H7 (cell line): ENCODE measurements at regions not wholly inside any gene's neighbourhood (a gene's known extent, or its start where the extent isn't known, plus 50 kb on each side); places are given as distances from the start of the nearest gene placed in this dataset.

Source experiments
- DNase-seq: peaks from one replicate; pipeline ENCODE4 v3.0.0; 2012
- H3K27me3 ChIP-seq: 2 replicates; pipeline ENCODE4 v1.6.0; 2011; ENCODE audit warnings: mild to moderate bottlenecking, low read length; ENCODE audit not compliant: control insufficient read depth, insufficient read depth
- H3K36me3 ChIP-seq: replicated peaks from 2 replicates; pipeline ENCODE4 v1.5.1; 2011; ENCODE audit warnings: low read length; ENCODE audit not compliant: control insufficient read depth, insufficient read depth
- H3K4me3 ChIP-seq: 2 replicates; pipeline ENCODE4 v1.5.1; 2011; ENCODE audit warnings: low read depth, mild to moderate bottlenecking, control low read depth, low read length, moderate library complexity; ENCODE audit not compliant: insufficient read depth

DNA sequence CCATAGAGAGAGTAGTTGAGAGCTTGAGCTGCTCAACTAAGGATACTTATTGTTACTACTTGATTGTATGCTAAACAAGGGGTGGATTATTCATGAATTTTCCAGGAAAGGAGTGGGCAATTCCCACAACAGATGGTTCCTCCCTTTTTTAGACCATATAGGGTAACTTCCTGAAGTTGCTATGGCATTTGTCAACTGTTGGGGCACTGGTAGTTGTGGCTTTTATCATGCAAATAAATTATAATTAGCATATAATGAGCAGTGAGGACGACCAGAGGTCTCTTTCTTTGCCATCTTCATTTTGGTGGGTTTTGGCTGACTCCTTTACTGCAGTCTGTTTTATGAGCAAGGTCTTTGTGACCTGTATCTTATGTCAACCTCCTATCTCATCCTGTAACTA lies 1403.5 kb upstream of the PABPC4L start:
- DNase-seq: no peak
- Histone ChIP-seq H3K27me3 (no peaks in the 10 kb centered on the region), H3K36me3 (no peaks in the 10 kb centered on the region), H3K4me3 (no peak overlapping the region)

DNA sequence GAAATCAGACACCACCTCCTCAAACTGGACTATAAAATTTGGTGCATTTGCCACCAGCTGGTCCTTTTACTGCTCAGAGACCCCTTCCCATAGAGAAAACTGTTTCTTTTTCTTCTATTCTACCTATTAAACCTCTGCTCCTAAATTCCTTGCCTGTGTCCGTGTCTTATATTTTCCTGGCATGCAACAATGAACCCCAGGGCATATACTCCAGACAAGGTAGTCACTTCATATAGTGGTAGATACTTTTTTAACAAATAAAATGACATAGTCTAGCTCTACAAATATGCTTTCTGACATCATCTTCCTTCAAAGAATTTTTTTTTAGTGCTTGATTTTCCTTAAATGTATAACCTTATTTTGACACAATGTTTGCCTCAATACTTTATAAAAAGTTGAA lies 1402.9 kb upstream of the PABPC4L start:
- DNase-seq: no peak
- H3K36me3 ChIP-seq: no peaks in the 10 kb centered on the region
- no peak overlapping the region for H3K4me3 ChIP-seq
- H3K27me3 ChIP-seq: no peaks in the 10 kb centered on the region

DNA sequence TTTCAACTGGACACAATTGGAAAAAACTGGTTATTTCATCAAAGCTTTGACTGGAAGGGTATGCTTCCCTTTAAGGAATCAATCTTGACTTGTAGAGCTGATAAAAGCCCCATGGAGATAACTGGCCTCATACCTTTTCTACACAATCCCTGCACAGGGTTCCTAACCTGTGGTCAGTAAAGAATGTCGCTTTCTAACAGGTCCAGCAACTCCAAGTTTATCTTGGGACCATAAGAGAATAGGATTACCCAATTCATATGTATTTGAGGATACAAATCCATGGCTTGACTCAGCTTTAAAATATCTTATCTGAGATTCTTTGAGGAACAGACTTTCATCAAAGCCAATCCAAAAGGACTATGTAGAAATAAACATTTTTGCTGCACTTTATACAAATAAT lies 1399.8 kb upstream of the PABPC4L start:
- no peaks in the 10 kb centered on the region for H3K36me3 ChIP-seq
- H3K4me3 ChIP-seq: no peak overlapping the region
- no peaks in the 10 kb centered on the region for H3K27me3 ChIP-seq
- DNase-seq: no peak

DNA sequence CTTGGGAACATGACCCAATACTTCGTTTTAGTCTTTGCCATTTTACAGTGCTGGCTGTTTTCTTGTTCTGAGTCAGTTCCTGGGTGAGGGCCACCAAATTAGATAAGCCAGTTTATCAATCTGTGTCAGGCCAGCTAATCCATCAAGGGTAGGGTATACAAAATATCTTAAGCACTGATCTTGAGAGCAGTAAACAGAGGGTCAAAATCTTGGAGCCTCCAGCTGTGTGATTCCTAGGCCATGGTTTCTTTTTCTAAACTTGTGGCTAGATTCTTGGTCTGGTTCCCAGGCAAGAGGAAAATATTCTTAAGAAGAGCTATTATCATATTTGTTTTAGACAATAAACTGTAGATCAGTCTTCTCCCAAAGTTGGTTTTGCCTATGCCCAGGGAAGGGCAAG lies 1396.6 kb upstream of the PABPC4L start:
- no peak for DNase-seq
- no peak overlapping the region for H3K4me3 ChIP-seq
- no peaks in the 10 kb centered on the region; the same call in 1 of the 2 replicates for H3K36me3 ChIP-seq
- no peaks in the 10 kb centered on the region for H3K27me3 ChIP-seq

DNA sequence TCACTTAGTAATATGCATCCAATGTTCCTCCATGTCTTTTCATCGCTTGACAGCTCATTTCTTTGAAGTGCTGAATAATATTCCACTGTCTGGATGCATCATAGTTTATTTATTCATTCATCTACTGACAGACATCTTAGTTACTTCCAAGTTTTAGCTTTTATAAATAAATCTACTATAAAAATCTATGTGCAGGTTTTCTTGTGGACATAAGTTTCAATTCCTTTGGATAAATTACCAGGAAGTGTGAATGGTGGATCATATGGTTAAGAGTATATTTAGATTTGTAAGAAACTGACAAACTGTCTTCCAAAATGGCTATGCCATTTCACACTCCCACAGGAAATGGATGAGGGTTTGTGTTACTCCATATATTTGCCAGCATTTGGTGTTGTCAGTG lies 1392.9 kb upstream of the PABPC4L start:
- H3K36me3 ChIP-seq: no peaks in the 10 kb centered on the region; the same call in 1 of the 2 replicates
- DNase-seq: no peak
- H3K4me3 ChIP-seq: no peak overlapping the region
- H3K27me3 ChIP-seq: no peaks in the 10 kb centered on the region

DNA sequence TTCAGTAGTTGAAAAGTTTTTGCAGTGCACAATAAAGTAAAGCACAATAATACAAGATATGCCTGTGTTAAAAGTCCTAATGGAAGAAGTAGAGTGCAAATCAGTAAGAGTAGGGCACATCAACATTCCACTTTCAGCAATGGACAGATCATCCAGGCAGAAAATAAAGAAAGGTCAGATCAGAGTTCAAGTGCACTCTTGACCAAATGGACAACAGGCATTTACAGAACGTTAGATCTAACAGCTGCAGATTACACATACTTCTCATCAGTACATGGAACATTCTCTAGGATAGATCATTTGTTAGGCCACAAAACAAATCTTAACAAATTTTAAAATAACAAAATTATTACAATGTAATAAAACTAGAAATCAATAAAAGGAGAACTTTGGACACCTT lies 1373.5 kb upstream of the PABPC4L start:
- DNase-seq: no peak
- H3K4me3 ChIP-seq: no peak overlapping the region
- H3K27me3 ChIP-seq: no peaks in the 10 kb centered on the region
- H3K36me3 ChIP-seq: no peaks in the 10 kb centered on the region

DNA sequence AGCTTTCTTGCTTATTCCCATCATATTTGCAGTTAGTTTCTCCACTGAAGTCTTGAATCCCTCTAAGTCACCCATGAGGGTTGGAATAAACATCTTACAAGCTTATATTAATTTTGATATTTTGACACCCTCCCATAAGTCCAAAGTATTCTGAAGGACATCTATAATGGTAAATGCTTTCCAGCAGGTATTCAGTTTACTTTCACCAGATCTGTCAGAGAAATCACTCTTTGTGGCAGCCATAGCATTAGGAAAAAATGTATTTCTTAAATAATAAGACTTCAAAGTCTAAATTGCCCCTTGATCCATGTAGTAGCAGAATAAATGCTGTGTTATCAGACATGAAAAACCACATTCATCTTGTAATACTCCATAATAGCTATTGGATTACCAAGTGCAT lies 1371.7 kb upstream of the PABPC4L start:
- Histone ChIP-seq H3K36me3 (no peaks in the 10 kb centered on the region), H3K27me3 (no peaks in the 10 kb centered on the region), H3K4me3 (no peak overlapping the region)
- DNase-seq: no peak

DNA sequence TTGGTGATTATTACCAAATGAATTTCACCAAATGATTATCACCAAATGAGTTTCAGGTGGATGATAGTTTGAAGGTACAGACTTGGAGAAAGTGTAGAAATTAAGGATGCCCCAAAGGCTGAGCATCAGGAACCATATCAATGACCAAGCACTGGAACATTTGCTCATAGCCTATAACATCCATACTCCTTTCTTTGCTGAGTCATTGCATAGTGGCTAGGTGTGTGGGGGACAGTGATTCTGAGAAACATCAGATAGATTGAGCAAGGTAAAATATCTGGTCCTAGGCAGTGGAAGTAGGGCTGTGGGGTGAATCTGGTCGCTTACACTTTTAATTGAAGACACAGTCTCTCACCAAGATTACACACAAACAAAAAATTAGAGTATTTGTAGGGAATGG lies 1362.5 kb upstream of the PABPC4L start:
- DNase-seq: no peak
- no peaks in the 10 kb centered on the region for H3K27me3 ChIP-seq
- H3K36me3 ChIP-seq: no peaks in the 10 kb centered on the region
- no peak overlapping the region for H3K4me3 ChIP-seq

DNA sequence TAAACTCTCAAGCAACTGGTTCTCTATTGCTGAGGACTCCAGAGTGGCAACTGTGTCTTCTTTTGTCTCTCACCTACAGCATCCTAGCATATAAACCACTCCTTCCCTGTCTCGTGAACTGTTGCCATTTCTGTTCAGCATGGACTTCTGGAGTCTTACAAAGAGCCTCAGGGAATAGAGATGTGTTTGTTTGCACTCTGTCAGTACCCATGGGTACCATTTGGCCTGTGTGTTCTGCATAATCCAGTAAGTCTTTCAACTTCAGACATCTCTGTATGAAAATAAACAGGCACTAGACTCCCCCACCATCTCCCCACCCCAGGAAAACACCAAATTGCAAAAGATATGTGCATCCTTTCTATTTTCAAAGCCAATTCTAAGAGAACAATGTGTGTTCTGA lies 1351.6 kb upstream of the PABPC4L start:
- Histone ChIP-seq H3K36me3 (no peaks in the 10 kb centered on the region), H3K4me3 (no peak overlapping the region), H3K27me3 (no peaks in the 10 kb centered on the region)
- DNase-seq: no peak

DNA sequence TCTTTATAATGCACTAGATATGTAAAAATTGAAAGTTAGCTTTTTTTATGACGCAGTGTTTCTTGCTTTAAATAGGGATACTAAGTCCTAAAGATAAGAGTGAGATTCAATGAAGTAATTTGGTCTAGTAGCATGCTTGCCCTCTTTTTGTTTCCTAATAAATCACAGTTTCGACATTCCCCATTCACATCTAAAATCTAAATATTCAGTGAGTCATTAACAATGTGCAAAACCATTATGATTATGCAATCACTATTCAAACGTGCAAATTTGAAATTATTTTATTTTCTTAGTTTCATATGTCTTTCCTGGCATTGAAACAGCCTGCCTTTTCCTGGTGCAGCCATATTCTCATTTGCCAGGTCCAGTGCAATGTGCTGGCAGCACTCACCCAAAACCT lies 1350.5 kb upstream of the PABPC4L start:
- Histone ChIP-seq H3K27me3 (no peaks in the 10 kb centered on the region), H3K4me3 (no peak overlapping the region), H3K36me3 (no peaks in the 10 kb centered on the region)
- DNase-seq: no peak

DNA sequence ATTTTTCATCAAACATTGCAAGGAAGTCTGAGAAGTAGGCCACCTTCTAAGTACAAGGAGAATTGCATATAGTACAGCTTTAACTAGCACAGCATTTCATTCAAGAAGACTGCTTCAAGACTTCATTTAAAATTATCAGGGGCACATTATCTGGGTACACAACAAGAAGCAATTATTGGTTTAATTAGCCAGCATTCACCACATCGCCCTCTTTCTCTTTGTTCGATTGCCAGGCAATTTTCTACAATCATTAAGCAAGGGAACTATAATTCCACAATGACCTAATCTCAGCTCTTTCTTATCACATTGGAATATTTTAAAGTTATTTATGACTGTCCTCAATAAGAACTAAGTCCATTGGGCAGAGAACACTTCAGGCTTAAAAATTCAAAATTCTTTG lies 1347.1 kb upstream of the PABPC4L start:
- DNase-seq: no peak
- Histone ChIP-seq H3K36me3 (no peaks in the 10 kb centered on the region), H3K27me3 (no peaks in the 10 kb centered on the region), H3K4me3 (no peak overlapping the region)

DNA sequence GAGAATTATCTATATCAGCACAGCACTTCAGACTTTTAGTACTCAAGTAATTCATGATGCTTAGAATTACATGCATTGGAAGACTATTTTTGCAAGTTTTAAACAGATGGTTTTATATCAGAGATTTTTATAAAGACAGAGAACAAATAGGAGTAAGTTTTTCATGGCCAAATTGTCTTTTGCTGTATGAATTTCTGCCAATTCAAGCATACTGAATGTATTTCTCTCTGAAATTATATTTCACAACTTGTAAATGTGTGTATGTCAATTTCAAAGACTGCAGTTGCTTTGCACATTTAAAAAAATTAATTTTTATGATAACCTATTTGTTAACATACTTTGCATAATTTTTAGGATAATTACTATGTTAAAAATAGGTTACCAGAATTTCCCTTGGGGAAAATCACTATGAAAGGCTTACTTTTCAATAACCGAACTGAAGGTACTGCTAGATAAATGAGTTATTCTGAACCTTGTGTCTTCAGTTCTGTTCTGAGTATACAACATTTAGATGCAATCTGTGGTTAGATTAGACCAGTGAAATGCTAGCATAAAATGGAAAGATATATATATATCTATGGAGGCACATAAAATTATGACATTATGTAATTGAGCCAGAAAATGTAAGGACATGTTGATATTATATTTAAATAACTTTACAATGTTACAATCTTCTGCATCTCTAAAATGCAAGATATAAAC lies 1344.2 kb upstream of the PABPC4L start:
- Histone ChIP-seq H3K36me3 (no peaks in the 10 kb centered on the region), H3K4me3 (no peak overlapping the region), H3K27me3 (no peaks in the 10 kb centered on the region)
- DNase-seq: no peak

DNA sequence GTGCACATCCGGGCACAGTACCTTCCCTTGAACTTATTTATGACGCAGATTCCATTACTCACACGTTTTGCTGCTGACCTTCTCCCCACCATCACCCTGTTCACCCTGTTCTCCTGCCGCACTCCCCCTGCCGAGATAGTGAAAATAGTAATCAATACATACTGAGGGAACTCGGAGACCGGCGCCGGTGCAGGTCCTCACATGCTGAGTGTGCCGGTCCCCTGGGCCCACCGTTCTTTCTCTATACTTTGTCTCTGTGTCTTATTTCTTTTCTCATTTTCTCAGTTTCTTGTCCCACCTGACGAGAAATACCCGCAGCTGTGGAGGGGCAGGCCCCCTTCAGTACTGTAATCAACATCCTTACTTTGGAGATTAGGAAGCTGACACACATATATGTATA lies 1337.1 kb upstream of the PABPC4L start:
- Histone ChIP-seq H3K27me3 (no peaks in the 10 kb centered on the region), H3K4me3 (no peak overlapping the region), H3K36me3 (no peaks in the 10 kb centered on the region)
- DNase-seq: no peak

DNA sequence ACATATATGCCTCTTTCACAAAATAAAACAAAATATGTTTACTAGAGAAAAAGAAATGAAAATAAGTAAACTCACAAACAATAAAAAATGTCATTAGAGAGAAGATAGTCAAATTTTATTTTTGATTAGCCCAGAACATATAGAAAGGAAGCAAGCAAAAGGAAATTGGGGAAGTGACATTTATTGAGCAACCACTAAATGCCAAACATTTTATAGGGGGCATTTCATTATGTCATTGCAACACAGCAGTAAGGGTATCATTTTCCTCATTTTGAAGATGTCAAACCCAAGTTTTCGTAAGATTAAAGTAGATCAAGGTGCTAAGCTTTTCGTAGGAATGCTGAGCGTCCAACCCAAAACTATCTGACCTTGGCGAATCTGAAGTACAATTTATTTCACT lies 1331.5 kb upstream of the PABPC4L start:
- H3K36me3 ChIP-seq: no peaks in the 10 kb centered on the region
- H3K4me3 ChIP-seq: no peak overlapping the region
- no peak for DNase-seq
- no peaks in the 10 kb centered on the region for H3K27me3 ChIP-seq

DNA sequence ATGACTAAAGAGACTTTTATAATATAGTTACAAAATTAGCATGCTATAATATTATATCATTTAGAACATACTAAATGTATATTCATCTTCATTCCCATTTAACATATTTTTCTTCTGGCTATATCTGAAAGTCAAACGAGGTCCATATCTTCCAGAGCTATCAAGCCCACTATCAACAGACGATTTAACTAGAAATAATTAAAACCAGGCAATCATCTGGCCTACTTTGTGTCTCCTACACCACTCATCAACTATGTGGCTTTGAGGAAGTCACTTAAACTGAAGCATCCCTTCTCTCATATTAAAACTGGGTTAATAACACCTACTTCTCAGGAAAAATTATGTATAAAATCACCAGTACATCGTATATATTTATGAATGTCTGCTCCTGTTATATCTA lies 1330.5 kb upstream of the PABPC4L start:
- no peaks in the 10 kb centered on the region for H3K36me3 ChIP-seq
- no peaks in the 10 kb centered on the region for H3K27me3 ChIP-seq
- H3K4me3 ChIP-seq: no peak overlapping the region
- DNase-seq: no peak

DNA sequence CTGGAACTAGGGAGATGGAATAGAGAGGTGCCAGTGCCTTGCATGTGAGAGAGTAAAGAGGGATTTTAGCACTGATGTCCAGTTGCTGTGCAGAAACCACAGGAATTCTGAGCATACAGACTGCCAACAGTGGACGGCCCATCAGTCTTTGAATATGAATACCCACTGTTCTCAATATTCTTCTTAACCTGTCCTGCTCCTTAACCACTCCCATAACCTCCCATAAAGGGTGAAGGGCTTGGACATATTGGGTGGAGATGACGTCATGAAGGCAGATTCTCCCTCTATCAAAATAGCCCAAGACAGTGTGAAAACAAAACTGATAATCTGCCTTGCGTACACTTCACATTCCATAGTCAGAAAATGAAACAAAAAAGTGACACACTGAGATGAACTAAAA lies 1313.7 kb upstream of the PABPC4L start:
- DNase-seq: no peak
- no peaks in the 10 kb centered on the region for H3K36me3 ChIP-seq
- no peaks in the 10 kb centered on the region for H3K27me3 ChIP-seq
- no peak overlapping the region for H3K4me3 ChIP-seq
